Neuronal stem cell (in vitro differentiated cells): ENCODE measurements at regions not wholly inside any gene's neighbourhood (a gene's known extent, or its start where the extent isn't known, plus 50 kb on each side); places are given as distances from the start of the nearest gene placed in this dataset.

Source experiments
- DNase-seq: peaks from one replicate; pipeline ENCODE4 v3.0.0-alpha.2; 2013; ENCODE audit warnings: low spot score
- H2AFZ ChIP-seq: one replicate; pipeline ENCODE4 v1.6.1; 2013; ENCODE audit warnings: mild to moderate bottlenecking, low read length, inconsistent platforms
- H2AK5ac ChIP-seq: 2 replicates; pipeline ENCODE4 v1.6.1; 2013; ENCODE audit warnings: low read depth, mild to moderate bottlenecking, inconsistent platforms, low read length, moderate library complexity, mixed read lengths
- H2BK120ac ChIP-seq: 2 replicates; pipeline ENCODE4 v1.6.1; 2013; ENCODE audit warnings: low read depth, mild to moderate bottlenecking, inconsistent platforms, low read length, moderate library complexity, mixed read lengths
- H2BK12ac ChIP-seq: one replicate; pipeline ENCODE4 v1.6.1; 2013; ENCODE audit warnings: low read length, inconsistent platforms
- H2BK15ac ChIP-seq: 2 replicates; pipeline ENCODE4 v1.6.1; 2013; ENCODE audit warnings: mild to moderate bottlenecking, low read length, inconsistent platforms, mixed read lengths
- H2BK5ac ChIP-seq: one replicate; pipeline ENCODE4 v1.6.1; 2013; ENCODE audit warnings: inconsistent platforms, mild to moderate bottlenecking, low read length, moderate library complexity
- H3K14ac ChIP-seq: one replicate; pipeline ENCODE4 v1.6.1; 2013; ENCODE audit warnings: low read length, inconsistent platforms
- H3K18ac ChIP-seq: 2 replicates; pipeline ENCODE4 v1.6.1; 2013; ENCODE audit warnings: low read length, inconsistent platforms
- H3K23ac ChIP-seq: 2 replicates; pipeline ENCODE4 v1.6.1; 2013; ENCODE audit warnings: low read depth, mild to moderate bottlenecking, mixed read lengths, low read length, inconsistent platforms; ENCODE audit not compliant: poor library complexity
- H3K27ac ChIP-seq: replicated peaks from 3 replicates; pipeline ENCODE4 v1.5.1; 2013; ENCODE audit warnings: low read length, inconsistent platforms
- H3K27me3 ChIP-seq, 3 experiments: 2 replicates each; pipeline ENCODE4 v1.6.1; 2013; ENCODE audit warnings: low read length in 3 of 3, mild to moderate bottlenecking in 2 of 3, inconsistent platforms in 1 of 3, low read depth in 1 of 3, mixed read lengths in 1 of 3, moderate library complexity in 1 of 3; ENCODE audit not compliant: control insufficient read depth in 3 of 3, insufficient read depth in 3 of 3
- H3K36me3 ChIP-seq, 2 donors: replicated peaks in 1 of 2; 2 replicates each; pipeline ENCODE4 v1.6.1; 2013; ENCODE audit warnings: low read length in 2 of 2; ENCODE audit not compliant: control insufficient read depth in 2 of 2, insufficient read depth in 2 of 2
- H3K4ac ChIP-seq: 2 replicates; pipeline ENCODE4 v1.6.1; 2013; ENCODE audit warnings: inconsistent platforms, mild to moderate bottlenecking, low read length, moderate library complexity
- H3K4me1 ChIP-seq, 2 donors: 1 replicate in 1 of 2; 2 replicates in 1 of 2; pipeline ENCODE4 v1.6.1; 2013; ENCODE audit warnings: low read length in 2 of 2, low read depth in 1 of 2; ENCODE audit not compliant: control insufficient read depth in 2 of 2, insufficient read depth in 1 of 2
- H3K4me2 ChIP-seq: one replicate; pipeline ENCODE4 v1.6.1; 2013; ENCODE audit warnings: mild to moderate bottlenecking, low read length, inconsistent platforms; ENCODE audit not compliant: insufficient read depth, poor library complexity, severe bottlenecking
- H3K4me3 ChIP-seq, 2 donors: 2 replicates each; pipeline ENCODE4 v1.5.1; 2013; ENCODE audit warnings: low read length in 2 of 2, mild to moderate bottlenecking in 2 of 2, inconsistent platforms in 1 of 2, moderate library complexity in 1 of 2
- H3K79me1 ChIP-seq: one replicate; pipeline ENCODE4 v1.6.1; 2013; ENCODE audit warnings: low read depth, mild to moderate bottlenecking, inconsistent platforms, low read length, moderate library complexity
- H3K9ac ChIP-seq: one replicate; pipeline ENCODE4 v1.6.1; 2013; ENCODE audit warnings: mild to moderate bottlenecking, low read depth, low read length, inconsistent platforms; ENCODE audit not compliant: poor library complexity
- H3K9me3 ChIP-seq, 2 donors: replicated peaks in 1 of 2; 2 replicates each; pipeline versions ENCODE3 to v1.6.1; 2013; ENCODE audit warnings: low read length in 2 of 2, mild to moderate bottlenecking in 2 of 2, inconsistent platforms in 1 of 2, low read depth in 1 of 2, mixed read lengths in 1 of 2, moderate library complexity in 1 of 2; ENCODE audit not compliant: control insufficient read depth in 2 of 2, insufficient read depth in 1 of 2
- H4K8ac ChIP-seq: one replicate; pipeline ENCODE4 v1.6.1; 2013; ENCODE audit warnings: low read depth, mild to moderate bottlenecking, inconsistent platforms, low read length, moderate library complexity
- H4K91ac ChIP-seq: one replicate; pipeline ENCODE4 v1.6.1; 2013; ENCODE audit warnings: low read length, low read depth, mild to moderate bottlenecking, inconsistent platforms; ENCODE audit not compliant: poor library complexity
- WGBS, 2 donors: extraction: QIAGEN DNeasy Blood & Tissue Kit; methylation state at CpG; one replicate each; pipeline ENCODE4 v1.1.7; 2013; ENCODE audit warnings: missing lambda C conversion rate in 2 of 2, mixed read lengths in 1 of 2; ENCODE audit not compliant: insufficient read length in 2 of 2, insufficient replicate concordance in 1 of 2; ENCODE audit errors: extremely low coverage in 2 of 2; 5-methylcytosine and 5-hydroxymethylcytosine counted together

DNA sequence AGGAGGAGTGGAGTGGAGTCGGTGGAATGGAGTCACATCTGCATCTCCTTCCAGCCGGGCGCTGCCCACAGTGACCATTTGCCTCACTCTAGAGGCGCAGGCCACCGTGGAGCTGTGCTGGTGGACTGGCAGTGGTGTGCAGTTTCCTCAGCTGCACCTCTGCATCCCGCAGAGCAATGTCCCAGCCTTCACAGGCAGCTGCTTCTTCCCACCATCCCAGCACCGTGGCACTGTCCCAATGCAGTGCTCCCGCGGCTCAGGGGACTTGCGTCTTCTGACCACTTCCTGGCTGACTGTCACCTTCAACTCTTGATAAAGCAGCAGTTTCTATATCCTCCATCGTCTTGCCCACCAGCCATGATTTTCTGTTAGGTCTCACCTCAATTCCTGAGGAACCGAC is 90.3 kb upstream of the SFMBT2 start:
- H2BK12ac ChIP-seq: no peak overlapping the region
- DNase-seq: no peak
- H3K36me3 ChIP-seq: no peaks in the 10 kb centered on the region
- no peak overlapping the region for H2BK5ac ChIP-seq
- H2BK120ac ChIP-seq: no peak overlapping the region
- H3K9ac ChIP-seq: no peak overlapping the region
- no peak overlapping the region for H3K23ac ChIP-seq
- H3K27me3 ChIP-seq: no peaks in the 10 kb centered on the region
- H4K91ac ChIP-seq: no peak overlapping the region
- no peak overlapping the region for H3K18ac ChIP-seq
- H3K79me1 ChIP-seq: no peaks in the 10 kb centered on the region
- no peaks in the 10 kb centered on the region for H3K4me1 ChIP-seq
- H2BK15ac ChIP-seq: no peak overlapping the region
- no peak overlapping the region for H2AK5ac ChIP-seq
- no peak overlapping the region for H3K4me3 ChIP-seq
- no peak overlapping the region for H3K4me2 ChIP-seq
- H4K8ac ChIP-seq: no peak overlapping the region
- H2AFZ ChIP-seq: no peak overlapping the region
- H3K27ac ChIP-seq: no peak overlapping the region
- no CpG with 5 or more reads among the region's 12 CpGs for WGBS, 2 donors
- no peak overlapping the region for H3K14ac ChIP-seq
- H3K9me3 ChIP-seq: no peaks in the 10 kb centered on the region
- no peak overlapping the region for H3K4ac ChIP-seq

DNA sequence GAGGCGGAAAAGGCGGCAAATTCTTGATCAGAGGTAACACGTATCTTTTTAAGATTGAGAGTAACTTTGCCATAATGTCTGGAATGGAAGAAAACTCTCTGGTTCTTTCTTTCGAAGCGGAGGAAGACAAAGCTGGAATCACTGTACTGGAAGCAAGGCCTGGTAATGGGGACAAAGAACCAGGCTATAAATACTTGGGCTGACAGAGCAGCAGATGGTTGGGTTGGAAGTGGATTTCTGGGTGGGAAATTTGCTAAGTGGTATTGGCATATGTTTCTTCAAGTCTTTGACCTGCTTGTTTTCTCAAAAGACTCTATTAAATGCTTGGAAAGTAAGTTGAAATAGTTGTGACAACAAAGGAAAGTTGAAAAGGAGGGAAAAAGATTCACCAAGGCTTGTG is 87.3 kb upstream of the SFMBT2 start:
- Histone ChIP-seq H3K18ac (no peak overlapping the region), H2BK12ac (no peak overlapping the region), H3K9me3 (no peaks in the 10 kb centered on the region), H3K4me3 (no peak overlapping the region), H3K9ac (no peak overlapping the region), H3K4me2 (no peak overlapping the region), H2BK120ac (no peak overlapping the region), H3K27me3 (no peaks in the 10 kb centered on the region), H4K8ac (no peak overlapping the region), H4K91ac (no peak overlapping the region), H2AK5ac (no peak overlapping the region), H3K4me1 (peaks cover 0 to 2% of the 10 kb centered on the region in 2 donors), H2AFZ (no peak overlapping the region), H3K79me1 (no peaks in the 10 kb centered on the region), H3K36me3 (no peaks in the 10 kb centered on the region), H3K27ac (no peak overlapping the region), H3K23ac (no peak overlapping the region), H2BK5ac (no peak overlapping the region), H3K4ac (no peak overlapping the region), H2BK15ac (no peak overlapping the region), H3K14ac (no peak overlapping the region)
- no peak for DNase-seq
- no CpG with 5 or more reads among the region's 5 CpGs for WGBS, 2 donors

- Histone ChIP-seq H3K14ac (no peak overlapping the region), H3K23ac (no peak overlapping the region), H4K8ac (no peak overlapping the region), H4K91ac (no peak overlapping the region), H3K18ac (no peak overlapping the region), H3K9ac (no peak overlapping the region), H3K4me3 (no peak overlapping the region), H3K79me1 (no peaks in the 10 kb centered on the region), H2AK5ac (no peak overlapping the region), H3K4me2 (no peak overlapping the region), H3K4ac (no peak overlapping the region), H2BK15ac (no peak overlapping the region), H3K36me3 (no peaks in the 10 kb centered on the region), H2AFZ (no peak overlapping the region), H3K9me3 (peaks cover 0 to 2% of the 10 kb centered on the region in 2 donors), H3K27me3 (peaks cover 0 to 4% (median 0%) of the 10 kb centered on the region in 3 experiments), H2BK12ac (no peak overlapping the region), H3K4me1 (peaks cover 0 to 2% of the 10 kb centered on the region in 2 donors), H2BK5ac (no peak overlapping the region), H3K27ac (no peak overlapping the region), H2BK120ac (no peak overlapping the region)
- no CpG with 5 or more reads among the region's 2 CpGs for WGBS, 2 donors
- no peak for DNase-seq
Observed at GRCh38 chr10:7493996-7494395, 83.2 kb upstream of the SFMBT2 start.

DNA sequence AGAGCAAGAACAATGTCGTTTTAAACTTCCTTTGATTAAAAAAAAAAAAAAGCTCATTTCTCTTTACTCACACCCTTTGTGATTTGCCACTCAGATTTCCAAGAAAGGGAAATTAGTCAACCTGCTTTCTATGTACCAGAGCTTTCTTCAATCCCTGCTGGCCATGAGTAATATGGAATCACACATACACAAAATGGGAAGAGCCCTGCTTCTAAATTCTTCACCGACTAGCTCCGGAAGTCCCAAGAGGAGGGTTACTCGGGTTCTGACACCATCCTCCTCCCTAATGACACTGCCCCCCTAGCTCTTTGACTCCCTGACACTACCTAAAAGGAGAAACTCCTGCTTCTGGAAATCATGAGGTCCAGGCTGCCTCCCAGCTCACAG is 81.8 kb upstream of the SFMBT2 start:
- no peak overlapping the region for H3K4me3 ChIP-seq
- no peak for DNase-seq
- no peak overlapping the region for H3K14ac ChIP-seq
- no peak overlapping the region for H3K23ac ChIP-seq
- H3K9ac ChIP-seq: no peak overlapping the region
- H3K4ac ChIP-seq: no peak overlapping the region
- H3K79me1 ChIP-seq: no peaks in the 10 kb centered on the region
- no peak overlapping the region for H2AFZ ChIP-seq
- no peak overlapping the region for H2BK5ac ChIP-seq
- no peak overlapping the region for H3K4me2 ChIP-seq
- H4K91ac ChIP-seq: no peak overlapping the region
- no peak overlapping the region for H4K8ac ChIP-seq
- no peak overlapping the region for H2BK120ac ChIP-seq
- peaks cover 0 to 4% (median 0%) of the 10 kb centered on the region in 3 experiments for H3K27me3 ChIP-seq
- H2BK15ac ChIP-seq: no peak overlapping the region
- WGBS, 2 donors: no CpG with 5 or more reads among the region's 4 CpGs
- no peak overlapping the region for H3K18ac ChIP-seq
- H2BK12ac ChIP-seq: no peak overlapping the region
- peaks cover 0 to 2% of the 10 kb centered on the region in 2 donors for H3K9me3 ChIP-seq
- no peaks in the 10 kb centered on the region for H3K36me3 ChIP-seq
- H2AK5ac ChIP-seq: no peak overlapping the region
- no peak overlapping the region for H3K27ac ChIP-seq
- H3K4me1 ChIP-seq: peaks cover 2% of the 10 kb centered on the region in 2 donors
